ENCODE measurements at regions not wholly inside any gene's neighbourhood (a gene's known extent, or its start where the extent isn't known, plus 50 kb on each side); places are given as distances from the start of the nearest gene placed in this dataset.

GRCh38 chr4:36740796-36741310 is 459.4 kb downstream of the DTHD1 start:
- DNase-seq = no peak

DNA sequence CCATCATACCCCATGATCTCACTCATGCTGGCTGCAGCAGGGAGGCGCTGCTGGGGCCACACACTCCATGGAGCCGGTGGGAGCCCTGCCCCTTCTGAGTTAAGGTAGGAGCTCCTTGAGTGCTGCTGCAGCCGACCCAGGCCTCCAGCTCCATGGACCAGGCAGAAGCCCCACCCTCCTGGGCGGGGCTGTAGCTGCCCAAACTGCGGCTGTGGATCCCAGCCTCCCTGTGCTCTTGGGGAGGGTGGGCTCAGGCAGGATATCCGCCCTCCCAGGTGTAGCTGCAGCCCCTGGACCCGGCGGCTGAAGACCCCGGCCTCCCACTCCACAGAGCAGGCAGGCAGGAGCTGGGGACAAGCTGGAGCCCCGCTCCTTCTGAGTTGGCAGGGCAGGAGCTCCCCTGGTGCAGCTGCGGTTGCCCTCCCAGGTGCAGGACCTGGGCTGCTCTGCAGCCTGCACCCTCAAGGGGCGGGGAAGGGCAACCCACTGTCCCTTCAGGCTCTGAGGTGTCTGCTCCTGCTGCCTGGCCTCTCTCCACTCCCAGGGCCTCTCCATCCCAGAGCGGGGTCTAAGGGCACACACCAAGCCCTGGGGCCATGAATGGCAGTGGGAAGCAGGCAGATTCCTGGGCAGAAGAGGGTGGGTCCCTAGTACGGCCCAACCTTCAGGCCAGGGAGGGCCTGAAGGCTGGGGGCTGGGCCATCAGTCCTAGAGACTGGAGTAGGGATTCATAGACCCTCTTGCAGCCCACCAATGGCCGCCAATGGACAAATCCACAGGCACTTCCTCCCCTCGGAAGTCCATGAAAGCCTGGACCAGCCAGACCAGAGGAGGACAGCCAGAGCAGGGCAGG is 466.1 kb downstream of the DTHD1 start:
- no peak for DNase-seq

DNA sequence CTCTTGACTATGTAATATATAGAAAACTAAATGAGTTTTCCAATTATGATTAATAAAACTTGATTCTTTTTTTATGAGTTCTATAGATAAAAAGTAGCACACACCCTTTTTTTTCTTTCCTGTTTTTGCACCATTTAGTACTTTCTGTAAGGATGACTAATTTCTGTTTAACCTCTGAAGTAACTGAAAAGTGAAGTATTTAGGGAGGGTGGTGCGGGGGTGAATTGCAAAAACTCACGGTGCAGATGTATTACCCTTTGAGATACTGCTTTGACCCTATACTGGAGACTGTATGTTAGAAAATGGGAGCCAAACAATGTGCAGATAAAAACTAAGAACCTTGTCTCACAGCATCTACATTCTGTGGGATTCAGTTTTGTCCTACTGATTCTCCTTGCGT is 471.6 kb downstream of the DTHD1 start:
- DNase-seq = no peak

GRCh38 chr4:36757580-36758311 is 476.3 kb downstream of the DTHD1 start:
- no peak for DNase-seq

- DNase-seq = peak; percentile 0
Measured at GRCh38 chr4:36758312-36759178, 477.1 kb downstream of the DTHD1 start.

GRCh38 chr4:36761607-36762006 is 480.2 kb downstream of the DTHD1 start:
- no peak for DNase-seq

- DNase-seq = no peak
Measured at GRCh38 chr4:36763814-36764213, 480.7 kb upstream of the NWD2 start.

- no peak for DNase-seq
Measured at GRCh38 chr4:36767596-36767995, 476.9 kb upstream of the NWD2 start.

- no peak for DNase-seq
Measured at GRCh38 chr4:36771411-36772153, 473.0 kb upstream of the NWD2 start.

- DNase-seq = no peak
Measured at GRCh38 chr4:36772154-36772516, 472.4 kb upstream of the NWD2 start.

DNA sequence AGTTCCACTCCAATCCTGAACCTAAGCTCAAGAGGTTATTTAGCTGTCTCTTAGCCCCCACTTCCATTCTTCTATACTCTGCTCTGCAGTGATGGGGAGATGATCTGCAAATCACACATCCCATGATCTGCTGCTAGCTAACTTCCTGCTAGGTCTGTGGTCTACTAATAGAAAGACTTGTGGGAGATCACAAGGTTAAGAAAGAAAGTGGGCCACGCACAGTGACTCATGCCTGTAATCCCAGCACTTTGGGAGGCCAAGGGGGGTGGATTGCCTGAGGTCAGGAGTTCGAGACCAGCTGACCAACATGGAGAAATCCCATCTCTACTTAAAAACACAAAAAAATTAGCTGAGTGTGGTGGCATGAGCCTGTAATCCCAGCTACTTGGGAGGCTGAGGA is 471.1 kb upstream of the NWD2 start:
- DNase-seq = no peak

DNA sequence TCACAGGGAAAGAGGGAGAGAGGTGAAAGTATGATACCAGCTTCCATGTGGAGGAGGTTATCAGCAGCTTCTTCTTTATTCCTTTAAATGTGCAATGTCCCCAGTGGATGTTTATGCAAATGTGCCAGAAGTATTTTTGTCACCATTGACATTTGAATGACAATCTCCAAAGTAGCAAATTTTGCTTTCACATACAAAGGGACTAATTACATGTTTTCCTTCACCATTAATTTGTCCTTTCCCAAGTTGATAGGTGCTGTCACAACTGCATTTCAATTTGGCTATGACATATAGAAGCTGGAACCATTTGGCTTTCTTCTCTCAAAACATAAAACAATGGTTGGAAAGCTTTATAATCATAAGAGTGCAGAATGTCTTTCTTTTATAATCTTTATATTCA is 469.0 kb upstream of the NWD2 start:
- no peak for DNase-seq

- DNase-seq = no peak
Measured at GRCh38 chr4:36779601-36780000, 464.9 kb upstream of the NWD2 start.

GRCh38 chr4:36785973-36786372 is 458.6 kb upstream of the NWD2 start:
- no peak for DNase-seq

GRCh38 chr4:36786519-36786918 is 458.0 kb upstream of the NWD2 start:
- DNase-seq = no peak

DNA sequence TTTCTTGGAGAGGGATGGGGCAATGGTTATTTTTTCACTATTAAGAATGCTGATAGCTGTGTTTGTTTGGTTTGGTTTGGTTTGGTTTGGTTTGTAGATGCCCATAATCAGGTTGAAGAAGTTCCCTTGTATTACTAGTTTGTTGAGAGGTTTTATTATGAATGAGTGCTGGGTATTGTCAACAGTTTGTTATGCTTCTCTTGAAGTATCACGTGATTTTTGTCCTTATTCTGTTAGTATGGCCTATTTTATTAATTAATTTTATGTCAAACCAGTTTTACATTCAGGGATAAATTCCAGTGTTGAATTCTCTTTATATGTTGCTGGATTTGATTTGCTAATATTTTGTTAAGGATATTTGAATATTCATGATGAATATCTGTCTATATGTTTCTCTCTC is 449.8 kb upstream of the NWD2 start:
- DNase-seq = no peak

- no peak for DNase-seq
Measured at GRCh38 chr4:36812149-36812548, 432.4 kb upstream of the NWD2 start.

DNA sequence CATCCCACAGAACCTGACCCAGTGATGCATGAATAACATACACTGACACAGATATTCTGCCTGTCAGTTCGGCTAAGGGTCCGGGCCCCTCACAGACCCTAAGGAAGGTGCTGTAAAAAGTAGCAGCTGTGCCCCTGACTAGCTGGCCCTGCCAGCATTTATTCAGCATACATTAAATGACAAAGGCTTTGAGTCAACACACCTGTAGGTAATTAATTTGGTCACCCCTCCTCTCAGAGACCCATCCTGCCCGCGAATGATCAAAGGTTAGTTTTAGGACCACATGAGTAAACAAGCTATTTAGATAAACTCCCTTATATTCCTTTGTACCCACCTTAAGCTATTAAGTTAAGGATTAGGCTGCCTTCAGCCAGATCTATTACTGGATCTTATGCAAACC is 429.0 kb upstream of the NWD2 start:
- no peak for DNase-seq

- DNase-seq = peak; percentile 19
Measured at GRCh38 chr4:36823199-36823967, 421.2 kb upstream of the NWD2 start.

DNA sequence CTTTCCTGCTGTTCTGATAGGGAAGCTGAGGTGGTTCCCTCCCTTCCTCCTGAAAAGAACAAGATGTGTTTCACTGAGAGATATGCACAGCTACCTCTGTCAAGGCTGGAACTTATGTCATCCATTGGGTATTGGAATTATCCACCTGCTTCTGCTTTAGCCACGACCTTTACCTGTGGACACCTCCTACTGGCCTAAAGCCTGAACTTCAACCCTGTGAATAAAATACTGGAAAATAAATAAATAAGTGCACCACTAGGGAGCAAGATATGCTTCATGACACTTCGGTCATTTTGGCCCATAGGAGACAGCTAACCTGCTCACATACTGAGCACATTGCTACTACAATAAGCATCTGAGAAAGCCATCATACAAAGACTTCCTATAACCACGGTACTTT is 419.9 kb upstream of the NWD2 start:
- DNase-seq = no peak

DNA sequence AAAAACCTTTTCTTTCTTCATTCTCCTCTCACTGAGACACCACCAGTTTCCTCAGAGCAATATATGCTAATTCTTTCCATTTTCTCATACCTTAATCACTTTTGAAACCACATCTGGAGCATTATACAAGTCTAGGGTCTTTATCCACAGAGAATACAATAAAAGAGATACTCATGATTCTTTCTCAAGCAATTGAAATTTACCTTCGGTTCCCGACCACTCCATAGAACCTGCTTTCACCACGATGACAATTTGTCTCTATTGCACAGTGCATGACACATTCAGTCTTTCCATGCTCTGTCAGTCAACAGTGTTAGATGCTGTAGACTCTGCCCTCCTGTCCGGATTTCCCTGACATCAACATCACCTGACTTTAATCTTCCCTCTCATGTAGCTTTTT is 409.3 kb upstream of the NWD2 start:
- no peak for DNase-seq
